Activated CD8-positive, alpha-beta memory T cell treated with anti-CD3 and anti-CD28 coated beads for 36 hours (primary cell): ENCODE measurements at regions not wholly inside any gene's neighbourhood (a gene's known extent, or its start where the extent isn't known, plus 50 kb on each side); places are given as distances from the start of the nearest gene placed in this dataset.
"Not testable (repeated sequence)": the region's sequence is repeated elsewhere in the genome, so short reads cannot be mapped to it uniquely, and the experiment has no call there.

Source experiments
- CTCF ChIA-PET: fragments of 350-600 bp; sonication (Branson Sonifier 250); formaldehyde crosslinking; loops from one replicate; lab custom pipeline; 2021; ENCODE audit warnings: antibody characterized with exemption; lab: Charles Lee
- POLR2A ChIA-PET: fragments of 350-600 bp; sonication (Branson Sonifier 250); formaldehyde crosslinking; loops from one replicate; lab custom pipeline; 2021; ENCODE audit warnings: antibody characterized with exemption; lab: Charles Lee

- ChIA-PET POLR2A (no interaction called here), CTCF (interaction anchor here (0.8 kb wide), 1 partner anchor 343 kb away, joined by 4 read pairs; no protein-coding TSS in a partner anchor)
These were observed 121.4 kb upstream of the SLC35F3 start for GRCh38 chr1:233782937-233783586.

DNA sequence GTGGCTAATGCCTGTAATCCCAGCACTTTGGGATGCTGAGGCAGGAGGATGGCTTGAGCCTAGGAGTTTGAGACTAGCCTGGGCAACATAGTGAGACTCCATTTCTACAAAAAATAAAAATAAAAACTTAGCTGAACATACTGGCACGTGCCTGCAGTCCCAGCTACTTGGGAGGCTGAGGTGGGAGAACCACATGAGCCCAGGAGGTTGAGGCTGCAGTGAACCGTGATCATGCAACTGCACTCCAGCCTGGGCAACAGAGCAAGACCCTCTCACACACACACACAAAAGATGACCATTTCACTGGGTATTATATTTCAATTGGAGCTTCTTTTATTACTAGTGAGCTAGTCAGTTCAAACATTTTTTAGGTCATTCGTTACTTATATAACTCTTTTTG is 116.9 kb upstream of the SLC35F3 start:
- POLR2A ChIA-PET, result no interaction called here
- CTCF ChIA-PET, result no interaction called here

DNA sequence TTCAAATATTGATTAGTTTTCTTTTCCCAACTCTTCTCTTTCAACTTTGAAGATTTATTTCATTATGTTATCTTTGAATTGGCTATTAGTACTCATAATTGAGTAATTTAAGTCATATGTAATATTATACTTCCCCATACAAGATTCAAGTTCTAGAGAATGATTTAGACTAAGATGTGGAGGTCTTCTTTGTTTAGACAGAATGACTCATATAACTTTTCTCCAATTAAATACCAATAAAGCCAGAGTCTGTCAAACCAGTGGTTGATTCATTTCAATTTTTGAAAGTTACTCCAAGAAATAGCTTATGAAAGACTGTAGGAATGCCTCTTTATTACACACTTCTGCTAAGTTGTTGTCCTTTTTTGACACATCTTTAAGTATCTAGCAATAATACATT is 115.8 kb upstream of the SLC35F3 start:
- CTCF ChIA-PET, result interaction anchor here (1.5 kb wide), 1 partner anchor 348 kb away, joined by 3 read pairs; no protein-coding TSS in a partner anchor
- POLR2A ChIA-PET, result no interaction called here

GRCh38 chr1:233790121-233790520 is 114.4 kb upstream of the SLC35F3 start:
- POLR2A ChIA-PET, result no interaction called here
- CTCF ChIA-PET, result interaction anchor here (1.5 kb wide), 1 partner anchor 350 kb away, joined by 3 read pairs; no protein-coding TSS in a partner anchor

DNA sequence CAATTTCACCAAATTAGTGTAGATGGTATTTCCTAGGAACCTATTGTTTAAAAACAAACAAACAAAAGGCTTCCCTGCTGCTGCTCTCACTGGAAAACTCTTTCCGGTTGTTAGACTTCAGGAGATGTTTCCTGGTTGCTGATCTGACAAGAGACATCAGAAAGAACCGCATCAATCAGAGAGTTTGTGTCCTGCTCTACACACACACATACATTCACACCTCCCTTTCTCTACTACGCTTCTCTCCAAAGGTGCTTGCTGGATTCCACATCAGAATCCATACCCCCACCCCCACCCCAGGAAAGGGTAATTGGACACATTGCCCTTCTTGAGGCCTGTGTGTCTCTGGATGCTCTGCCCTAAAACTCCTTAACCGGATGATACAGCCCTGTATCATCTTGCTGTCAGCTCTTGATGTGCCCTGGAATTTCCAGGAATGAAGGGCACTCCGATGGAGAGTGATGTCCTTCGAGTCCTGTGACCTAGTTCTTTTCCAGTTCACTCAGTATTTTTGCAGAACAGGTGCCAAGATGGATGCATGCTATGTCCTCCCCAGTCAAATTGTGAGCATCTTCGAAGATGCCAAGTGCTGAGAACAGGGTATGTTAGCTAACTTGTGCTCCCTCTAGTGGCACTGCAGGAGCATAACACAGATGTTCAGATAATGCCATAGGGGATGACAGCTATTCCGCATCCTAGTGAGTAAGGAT is 113.7 kb upstream of the SLC35F3 start:
- ChIA-PET POLR2A (no interaction called here), CTCF (interaction anchor here (0.7 to 1.3 kb wide), 3 partner anchors 350 to 427 kb away, joined by 3 to 4 read pairs (median 3); no protein-coding TSS in a partner anchor)

GRCh38 chr1:233791372-233791703 is 113.1 kb upstream of the SLC35F3 start:
- ChIA-PET POLR2A (no interaction called here), CTCF (interaction anchor here (0.7 to 1.3 kb wide), 2 partner anchors 350 to 428 kb away, joined by 3 to 4 read pairs; no protein-coding TSS in a partner anchor)

- POLR2A ChIA-PET, result no interaction called here
- CTCF ChIA-PET, result interaction anchor here (1.3 kb wide), 1 partner anchor 351 kb away, joined by 4 read pairs; no protein-coding TSS in a partner anchor
These were observed 112.8 kb upstream of the SLC35F3 start for GRCh38 chr1:233791721-233792120.

DNA sequence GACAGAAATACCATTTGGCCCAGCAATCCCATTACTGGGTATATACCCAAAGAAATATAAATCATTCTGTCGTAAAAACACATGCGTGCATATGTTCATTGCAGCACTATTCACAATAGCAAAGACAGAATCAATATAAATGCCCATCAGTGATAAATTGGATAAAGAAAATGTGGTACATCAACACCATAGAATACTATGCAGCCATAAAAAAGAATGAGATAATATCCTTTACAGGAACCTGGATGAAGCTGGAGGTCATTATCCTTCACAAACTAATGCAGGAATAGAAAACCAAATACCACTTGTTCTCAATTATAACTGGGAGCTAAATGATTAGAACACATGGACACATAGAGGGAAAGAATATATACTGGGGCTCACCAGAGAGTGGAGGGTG is 109.6 kb upstream of the SLC35F3 start:
- ChIA-PET POLR2A (no interaction called here), CTCF (no interaction called here)

- CTCF ChIA-PET, result no interaction called here
These were observed 108.2 kb upstream of the SLC35F3 start for GRCh38 chr1:233796146-233796783.

DNA sequence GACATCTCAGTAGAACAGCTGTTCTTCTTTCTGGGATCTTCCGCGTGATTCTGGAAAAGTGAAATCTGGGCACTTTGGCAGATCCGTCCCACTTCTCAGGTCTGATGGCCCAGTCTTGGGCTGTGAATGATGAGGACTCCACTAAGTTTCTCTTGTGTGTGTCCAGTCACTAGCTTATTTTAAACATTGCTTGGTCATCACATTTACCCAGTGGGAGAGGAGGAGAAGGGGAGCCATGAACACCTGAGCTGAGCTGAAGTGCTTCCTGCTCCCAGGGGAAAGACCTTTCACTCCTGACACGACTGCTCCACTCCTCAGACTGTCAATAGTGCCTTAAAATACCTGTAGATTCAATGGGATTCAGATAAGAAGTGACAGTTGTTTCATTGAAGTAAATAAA is 101.9 kb upstream of the SLC35F3 start:
- CTCF ChIA-PET, result no interaction called here
- POLR2A ChIA-PET, result no interaction called here

More at GRCh38 chr1:233796146-233796783, 108.2 kb upstream of the SLC35F3 start:
- POLR2A ChIA-PET, result no interaction called here

DNA sequence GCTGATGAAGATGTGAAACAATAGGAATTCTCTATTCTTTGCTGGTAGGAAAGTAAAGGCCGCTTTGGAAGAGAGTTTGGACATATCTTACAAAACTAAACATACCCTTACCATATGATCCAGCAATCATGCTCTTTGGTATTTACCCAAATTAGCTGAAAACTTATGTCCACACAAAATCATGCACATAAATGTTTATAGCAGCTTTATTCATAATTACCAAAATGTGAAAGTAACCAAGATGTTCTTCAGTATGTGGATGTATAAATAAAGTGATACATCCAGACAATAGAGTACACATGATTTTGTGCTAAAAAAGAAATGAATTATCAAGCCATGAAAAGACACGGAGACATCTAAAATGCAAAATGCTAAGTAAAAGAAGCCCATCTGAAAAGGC is 98.7 kb upstream of the SLC35F3 start:
- ChIA-PET CTCF (no interaction called here), POLR2A (no interaction called here)

GRCh38 chr1:233815357-233815756 is 89.1 kb upstream of the SLC35F3 start:
- POLR2A ChIA-PET, result no interaction called here

GRCh38 chr1:233815865-233816264 is 88.6 kb upstream of the SLC35F3 start:
- ChIA-PET CTCF (no interaction called here), POLR2A (no interaction called here)

More at GRCh38 chr1:233815357-233815756, 89.1 kb upstream of the SLC35F3 start:
- CTCF ChIA-PET, result no interaction called here

DNA sequence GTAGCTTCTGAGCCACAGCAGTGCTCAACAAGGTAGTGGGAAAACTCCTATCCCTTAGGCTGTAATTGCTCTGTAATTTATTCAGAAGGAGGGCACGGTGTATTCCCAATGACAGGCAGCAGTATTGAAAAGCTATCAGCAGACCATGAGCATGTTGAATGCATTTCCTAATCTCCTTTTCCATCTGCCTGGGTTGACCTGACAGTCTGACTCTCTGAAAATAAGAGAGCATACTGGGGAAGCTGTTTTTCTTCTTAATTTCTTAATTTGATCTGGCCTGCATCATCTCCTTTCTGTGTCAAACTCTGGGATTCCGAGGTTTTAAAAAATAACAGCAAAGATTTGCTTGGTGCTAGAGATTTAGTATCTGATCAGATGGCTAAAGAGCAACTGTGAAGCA is 88.1 kb upstream of the SLC35F3 start:
- POLR2A ChIA-PET, result no interaction called here
- CTCF ChIA-PET, result no interaction called here

DNA sequence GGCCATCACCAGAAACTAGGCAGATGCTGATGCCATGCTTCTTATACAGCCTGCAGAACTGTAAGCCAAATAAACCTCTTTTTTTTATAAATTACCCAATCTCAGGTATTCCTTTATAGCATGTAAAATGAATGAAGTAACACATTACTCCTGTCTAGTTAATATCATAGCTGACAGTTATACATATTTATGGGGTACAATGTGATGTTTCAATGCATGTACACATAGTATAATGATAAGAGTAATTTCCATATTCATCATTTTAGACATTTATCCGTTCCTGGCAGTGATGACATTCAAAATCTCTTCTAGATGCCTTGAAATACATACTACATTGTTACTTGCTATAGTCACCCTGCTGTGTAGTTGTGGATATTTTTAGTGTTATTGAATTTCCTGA is 85.4 kb upstream of the SLC35F3 start:
- CTCF ChIA-PET, result no interaction called here
- POLR2A ChIA-PET, result no interaction called here

DNA sequence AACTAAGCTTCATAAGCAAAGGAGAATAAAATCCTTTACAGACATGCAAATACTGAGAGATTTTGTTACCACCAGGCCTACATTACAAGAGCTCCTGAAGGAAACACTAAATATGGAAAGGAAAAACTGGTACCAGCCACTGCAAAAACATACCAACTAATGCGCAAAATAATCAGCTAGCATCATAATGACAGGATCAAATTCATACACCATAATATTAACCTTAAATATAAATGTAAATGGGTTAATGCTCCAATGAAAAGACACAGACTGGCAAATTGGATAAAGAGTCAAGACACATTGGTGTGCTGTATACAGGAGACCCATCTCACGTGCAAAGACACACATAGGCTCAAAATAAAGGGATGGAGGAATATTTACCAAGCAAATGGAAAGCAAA is 80.3 kb upstream of the SLC35F3 start:
- POLR2A ChIA-PET, CTCF ChIA-PET: not testable (repeated sequence)

GRCh38 chr1:233827937-233828336 is 76.5 kb upstream of the SLC35F3 start:
- CTCF ChIA-PET, POLR2A ChIA-PET: not testable (repeated sequence)

- ChIA-PET POLR2A (no interaction called here), CTCF (no interaction called here)
These were observed 76.0 kb upstream of the SLC35F3 start for GRCh38 chr1:233828480-233828879.

DNA sequence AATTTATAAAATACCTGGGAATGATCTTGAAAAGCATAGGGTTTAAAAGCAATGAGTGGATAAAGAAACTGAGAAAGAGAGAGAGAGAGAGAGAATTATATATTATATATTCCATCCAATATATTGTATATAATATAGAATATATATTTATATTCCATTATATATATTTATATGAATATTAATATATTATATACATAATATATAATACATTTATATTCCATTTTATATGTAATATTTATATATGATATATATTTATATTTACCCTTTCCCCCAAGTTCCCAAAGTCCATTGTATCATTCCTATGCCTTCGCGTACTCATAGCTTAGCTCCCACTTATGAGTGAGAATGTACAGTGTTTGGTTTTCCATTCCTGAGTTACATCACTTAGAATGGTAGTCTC is 69.9 kb upstream of the SLC35F3 start:
- POLR2A ChIA-PET, result no interaction called here
- CTCF ChIA-PET, result no interaction called here

DNA sequence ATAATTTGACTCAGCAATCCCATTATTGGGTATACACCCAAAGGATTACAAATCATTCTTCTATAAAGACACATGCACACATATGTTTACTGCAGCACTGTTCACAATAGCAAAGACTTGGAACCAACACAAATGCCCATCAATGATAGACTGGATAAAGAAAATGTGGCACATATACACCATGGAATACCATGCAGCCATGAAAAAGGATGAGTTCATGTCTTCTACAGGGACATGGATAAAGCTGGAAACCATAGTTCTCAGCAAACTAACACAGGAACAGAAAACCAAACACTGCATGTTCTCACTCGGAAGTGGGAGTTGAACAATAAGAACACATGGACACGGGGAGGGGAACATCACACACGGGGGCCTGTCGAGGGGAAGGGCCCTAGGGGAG is 66.3 kb upstream of the SLC35F3 start:
- CTCF ChIA-PET, POLR2A ChIA-PET: not testable (repeated sequence)
